HG02973 (cell line): ENCODE measurements at regions not wholly inside any gene's neighbourhood (a gene's known extent, or its start where the extent isn't known, plus 50 kb on each side); places are given as distances from the start of the nearest gene placed in this dataset.
"Not testable (repeated sequence)": the region's sequence is repeated elsewhere in the genome, so short reads cannot be mapped to it uniquely, and the experiment has no call there.

ENCODE experiments used
- ATAC-seq: cut with Tn5 transposase; IDR thresholded peaks from one replicate; pipeline ENCODE4 v1.9.1; 2021; ENCODE audit warnings: moderate library complexity; ENCODE audit not compliant: unreplicated experiment

GRCh38 chr15:20272422-20273184 lies 269.0 kb downstream of the GOLGA6L6 start:
- no peak for ATAC-seq

GRCh38 chr15:20271647-20272046 lies 270.0 kb downstream of the GOLGA6L6 start:
- ATAC-seq: no peak

GRCh38 chr15:20269956-20270355 lies 271.6 kb downstream of the GOLGA6L6 start:
- ATAC-seq: not testable (repeated sequence)

- ATAC-seq: not testable (repeated sequence)
Measured at GRCh38 chr15:20267996-20268395, 273.6 kb downstream of the GOLGA6L6 start.

GRCh38 chr15:20267051-20267730 lies 274.4 kb downstream of the GOLGA6L6 start:
- ATAC-seq: not testable (repeated sequence)

GRCh38 chr15:20265710-20266109 lies 275.9 kb downstream of the GOLGA6L6 start:
- ATAC-seq: not testable (repeated sequence)

- not testable (repeated sequence) for ATAC-seq
Measured at GRCh38 chr15:20261321-20262280, 280.0 kb downstream of the GOLGA6L6 start.

- ATAC-seq: not testable (repeated sequence)
Measured at GRCh38 chr15:20260650-20261049, 280.9 kb downstream of the GOLGA6L6 start.

GRCh38 chr15:20259559-20260190 lies 281.9 kb downstream of the GOLGA6L6 start:
- not testable (repeated sequence) for ATAC-seq

GRCh38 chr15:20256394-20256793 lies 285.2 kb downstream of the GOLGA6L6 start:
- ATAC-seq: not testable (repeated sequence)

GRCh38 chr15:20255641-20256040 lies 286.0 kb downstream of the GOLGA6L6 start:
- not testable (repeated sequence) for ATAC-seq

GRCh38 chr15:20253047-20253615 lies 288.5 kb downstream of the GOLGA6L6 start:
- ATAC-seq: not testable (repeated sequence)

GRCh38 chr15:20252040-20252439 lies 289.6 kb downstream of the GOLGA6L6 start:
- ATAC-seq: not testable (repeated sequence)

GRCh38 chr15:20251214-20252005 lies 290.2 kb downstream of the GOLGA6L6 start:
- ATAC-seq: not testable (repeated sequence)

GRCh38 chr15:20250206-20250605 lies 291.4 kb downstream of the GOLGA6L6 start:
- not testable (repeated sequence) for ATAC-seq

- ATAC-seq: not testable (repeated sequence)
Measured at GRCh38 chr15:20249677-20249970, 292.0 kb downstream of the GOLGA6L6 start.

- not testable (repeated sequence) for ATAC-seq
Measured at GRCh38 chr15:20248434-20248833, 293.2 kb downstream of the GOLGA6L6 start.

- ATAC-seq: not testable (repeated sequence)
Measured at GRCh38 chr15:20247137-20247536, 294.5 kb downstream of the GOLGA6L6 start.

- not testable (repeated sequence) for ATAC-seq
Measured at GRCh38 chr15:20246624-20247023, 295.0 kb downstream of the GOLGA6L6 start.
